NOMO-1 treated with DMSO at 0.1 percent for 48 hours (cell line): ENCODE measurements at regions not wholly inside any gene's neighbourhood (a gene's known extent, or its start where the extent isn't known, plus 50 kb on each side); places are given as distances from the start of the nearest gene placed in this dataset.

Source experiments
- DNase-seq: peaks from one replicate; lab custom pipeline; 2025; ENCODE audit not compliant: unreplicated experiment; lab: John Stamatoyannopoulos, UW

GRCh38 chr17:54793271-54793670 lies 107.4 kb upstream of the TOM1L1 start:
- no peak for DNase-seq

- peak; percentile 92 for DNase-seq
Observed at GRCh38 chr17:54795046-54795445, 105.6 kb upstream of the TOM1L1 start.

- DNase-seq: no peak
Observed at GRCh38 chr17:54807331-54807730, 93.3 kb upstream of the TOM1L1 start.

DNA sequence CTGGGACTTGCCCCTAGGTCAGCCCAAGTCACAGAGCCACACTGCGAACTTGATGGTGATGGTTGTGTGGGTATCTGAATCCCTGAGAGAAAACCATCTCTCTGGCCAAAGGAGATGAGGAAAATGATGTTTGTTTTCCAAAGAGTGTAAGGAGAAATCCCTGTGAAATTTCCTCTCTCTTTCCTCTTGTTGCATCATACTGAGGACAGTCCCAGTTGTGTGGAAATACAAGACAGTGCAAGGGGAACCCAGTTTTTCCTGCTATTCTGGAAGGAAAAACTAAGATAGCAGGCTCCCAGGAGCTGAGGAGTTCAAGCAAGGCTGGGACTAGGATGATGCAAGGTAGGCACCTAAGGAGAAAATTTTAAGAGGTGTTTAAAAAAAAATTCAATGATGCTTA lies 86.8 kb upstream of the TOM1L1 start:
- no peak for DNase-seq

DNA sequence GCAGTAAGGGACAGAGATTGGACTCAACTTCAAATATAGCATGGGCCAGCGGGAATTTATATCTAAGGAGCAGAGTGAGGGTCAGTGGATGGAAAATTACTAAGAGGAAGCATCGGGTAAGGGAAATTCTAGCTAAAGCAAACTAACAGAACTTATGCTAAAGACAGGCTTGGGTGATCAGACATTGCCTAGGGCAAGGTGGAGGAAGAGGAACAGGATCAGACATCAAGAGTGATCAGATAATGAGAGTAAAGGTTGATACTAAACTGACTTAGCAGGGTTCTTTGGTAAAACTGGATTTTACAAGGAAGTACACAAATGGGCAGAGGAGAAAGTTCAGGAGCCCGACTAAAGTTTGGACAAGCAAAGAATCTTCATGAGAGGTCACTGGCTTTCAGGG lies 86.3 kb upstream of the TOM1L1 start:
- no peak for DNase-seq

DNA sequence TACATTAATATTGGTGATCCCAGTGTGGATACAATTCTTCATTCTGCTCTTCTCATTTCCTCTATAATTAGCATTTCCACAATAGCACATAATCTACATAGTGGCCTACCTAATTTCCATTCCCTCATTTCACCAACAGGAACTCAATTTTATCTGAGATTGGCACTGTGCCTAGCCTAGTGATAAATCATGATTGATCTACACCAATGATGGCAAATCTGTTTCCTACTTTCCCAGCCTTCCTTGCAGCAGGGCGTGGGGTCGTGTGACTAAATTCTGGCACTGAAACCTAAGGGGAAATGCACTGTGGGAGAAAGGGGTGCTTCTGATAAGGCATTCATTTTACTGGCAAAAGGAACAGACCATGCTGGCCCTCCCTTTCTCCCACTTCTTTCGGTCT lies 66.6 kb upstream of the TOM1L1 start:
- DNase-seq: no peak

DNA sequence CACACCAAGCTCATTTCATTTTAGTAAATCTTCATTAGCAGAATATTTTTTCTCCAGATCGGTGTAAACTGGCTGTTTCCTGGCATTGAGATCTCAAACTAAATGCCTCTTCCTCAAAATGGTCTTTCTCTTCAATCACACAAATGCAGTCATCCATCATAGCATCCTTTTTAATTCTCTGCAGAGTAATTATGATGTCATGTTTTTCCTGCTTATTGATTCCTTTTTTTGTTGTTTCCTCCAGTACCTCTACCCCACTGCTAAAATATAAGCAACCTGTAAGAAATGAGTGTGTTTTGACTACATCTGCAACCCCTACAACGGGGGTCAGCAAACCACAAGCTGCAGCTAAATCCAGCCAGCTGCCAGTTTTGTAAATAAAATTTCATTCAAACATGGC lies 65.6 kb upstream of the TOM1L1 start:
- DNase-seq: no peak

DNA sequence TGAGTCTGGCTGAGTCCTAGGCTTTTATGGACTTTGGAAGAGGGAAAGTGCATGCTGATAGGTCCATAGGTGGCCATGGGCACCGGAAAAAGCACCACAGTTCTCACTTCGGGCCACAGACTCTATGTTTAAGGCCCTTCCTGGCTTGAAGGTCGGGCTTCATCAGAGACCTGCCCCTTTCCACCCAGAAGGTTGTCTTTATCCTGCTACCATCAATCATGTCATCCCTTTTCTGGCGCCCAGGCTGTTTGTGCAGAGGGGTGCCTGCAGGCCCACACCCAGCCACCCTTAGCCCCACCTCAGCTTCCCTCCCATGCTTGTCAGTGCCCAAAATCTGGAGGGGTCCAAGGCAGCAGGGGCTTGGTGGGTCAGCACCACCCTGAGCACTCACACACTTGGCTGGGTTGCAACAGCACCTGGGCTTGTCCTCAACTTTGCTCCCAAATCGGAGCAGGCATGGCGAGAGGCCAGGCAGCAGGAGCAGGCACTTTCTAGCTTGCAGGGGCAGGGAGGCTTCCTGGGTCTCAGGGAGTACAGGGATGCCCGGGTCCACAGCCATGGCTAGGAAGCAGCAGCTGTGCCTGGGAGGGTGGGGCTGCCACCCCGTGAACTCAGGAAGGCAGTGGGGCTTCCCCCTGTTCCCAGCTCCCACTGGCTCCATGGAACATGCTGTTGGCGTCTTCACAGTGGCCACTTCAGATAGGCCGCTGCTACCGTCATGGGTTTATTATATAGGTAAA lies 63.8 kb upstream of the TOM1L1 start:
- DNase-seq: no peak

DNA sequence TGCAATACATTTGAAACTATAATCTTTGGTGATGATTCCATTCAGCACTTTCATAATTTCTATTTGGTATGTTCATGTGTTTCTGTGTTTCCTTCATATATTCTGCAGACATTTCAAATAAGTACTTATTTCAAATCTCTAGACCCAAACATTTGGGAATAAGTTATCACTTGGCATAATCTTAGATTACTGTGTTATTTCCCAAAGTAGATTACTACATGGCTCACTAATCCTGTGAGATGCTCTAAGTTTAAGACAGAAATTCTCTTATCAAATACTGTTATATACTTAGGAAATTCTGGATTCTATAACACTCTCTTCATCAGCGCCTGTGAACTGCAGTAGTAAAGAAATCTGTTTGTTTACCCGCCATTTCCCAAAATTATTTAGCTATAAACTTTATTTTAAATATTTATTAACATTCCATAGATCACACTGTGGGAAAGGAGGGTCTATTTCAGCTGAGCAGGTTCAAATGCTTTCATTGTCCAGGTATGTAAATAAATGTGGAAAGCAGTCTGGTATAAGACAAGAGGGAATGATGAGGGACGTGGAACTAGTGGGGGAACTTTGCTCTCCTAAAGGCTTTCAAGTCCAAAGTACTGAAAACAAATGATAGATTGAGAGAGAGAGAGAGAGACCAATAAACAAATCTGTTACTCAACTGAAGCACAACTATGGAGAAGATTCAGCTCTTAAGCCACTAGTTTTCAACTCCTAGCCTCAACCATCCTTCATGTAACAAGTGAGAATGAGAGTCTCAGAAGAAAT lies 61.8 kb upstream of the TOM1L1 start:
- DNase-seq: no peak

GRCh38 chr17:54839447-54839846 lies 61.2 kb upstream of the TOM1L1 start:
- DNase-seq: no peak

GRCh38 chr17:54840885-54841591 lies 59.6 kb upstream of the TOM1L1 start:
- DNase-seq: no peak

GRCh38 chr17:54841656-54842055 lies 59.0 kb upstream of the TOM1L1 start:
- DNase-seq: no peak

GRCh38 chr17:54844233-54844632 lies 56.4 kb upstream of the TOM1L1 start:
- DNase-seq: no peak

GRCh38 chr17:54848368-54848987 lies 52.2 kb upstream of the TOM1L1 start:
- DNase-seq: no peak

DNA sequence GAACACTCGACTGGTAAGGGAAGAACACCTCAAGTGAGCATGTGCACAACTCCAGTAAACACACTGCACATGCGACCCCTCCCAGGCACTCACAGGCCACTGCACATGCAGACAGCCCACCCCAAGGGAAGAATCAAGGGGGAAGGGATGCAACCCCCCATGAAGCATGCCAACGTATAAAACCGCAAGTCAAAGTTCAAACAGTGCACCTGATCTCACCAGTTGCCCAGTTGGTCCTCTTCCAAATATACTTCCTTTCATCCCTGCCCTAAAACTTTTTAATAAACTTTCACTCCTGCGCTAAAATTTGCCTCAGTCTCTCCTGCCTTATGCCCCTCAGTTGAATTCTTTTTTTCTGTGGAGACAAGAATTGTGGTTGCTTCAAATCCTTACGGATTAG lies 51.0 kb upstream of the TOM1L1 start:
- no peak for DNase-seq
